ENCODE measurements at regions not wholly inside any gene's neighbourhood (a gene's known extent, or its start where the extent isn't known, plus 50 kb on each side); places are given as distances from the start of the nearest gene placed in this dataset.
A peak's percentile ranks its signal among the peaks of the same experiment; 100 is the strongest.

- TF ChIP-seq ZNF788 (CRISPR knock-in tag; IDR thresholded peaks at IDR 0.05; ENCODE audit: borderline replicate concordance), result peak; percentile 53; the same call in 1 of the 2 replicates
- no peak for TF ChIP-seq ZNF670 (CRISPR knock-in tag; IDR thresholded peaks at IDR 0.05; ENCODE audit: borderline replicate concordance)
- no peak for TF ChIP-seq DRAP1 (CRISPR knock-in tag; IDR thresholded peaks at IDR 0.05)
- TF ChIP-seq SOX6 (IDR thresholded peaks at IDR 0.05), result no peak
- peak; percentile 42 for TF ChIP-seq SOX6 (CRISPR knock-in tag; IDR thresholded peaks at IDR 0.05)
- TF ChIP-seq ADNP (CRISPR knock-in tag; IDR thresholded peaks at IDR 0.05), result no peak
- TF ChIP-seq ATF3 (CRISPR knock-in tag; IDR thresholded peaks at IDR 0.05), result no peak
These were observed 220.4 kb upstream of the AGTR2 start (continued) for GRCh38 chrX:115949900-115950822.

- Histone ChIP-seq H3K4me1 (ENCODE audit: insufficient read depth, low read length) (peaks cover 44% of the 10 kb centered on the region), H3K9me3 (ENCODE audit: low read length) (no peaks in the 10 kb centered on the region), H3K27me3 (ENCODE audit: control insufficient read depth in 1 of 2, insufficient read depth in 2 of 2, low read length in 2 of 2) (peaks cover 0 to 4% of the 10 kb centered on the region in 2 experiments; a peak in 2 of 5 replicates), H3K27ac (ENCODE audit: extremely low read length, insufficient read depth, low read length) (no peak overlapping the region), H3K4me3 (replicated peaks in 1 of 3; ENCODE audit: insufficient read depth in 1 of 3, low read depth in 2 of 3, low read length in 3 of 3) (peak overlapping the region in 1 of 3 experiments; percentile 43; a peak in 2 of 6 replicates), H2AFZ (ENCODE audit: low read length) (no peak overlapping the region), H4K20me1 (ENCODE audit: insufficient read depth, low read length) (no peaks in the 10 kb centered on the region), H3K79me2 (ENCODE audit: insufficient read depth, low read length) (no peaks in the 10 kb centered on the region), H3K9ac (ENCODE audit: insufficient read depth, low read depth, low read length) (no peak overlapping the region), H3K4me2 (ENCODE audit: low read depth, low read length) (peak overlapping the region; percentile 62), H3K36me3 (replicated peaks in 1 of 2; ENCODE audit: control insufficient read depth in 1 of 2, insufficient read depth in 2 of 2, low read length in 2 of 2) (no peaks in the 10 kb centered on the region)
- in situ Hi-C loops (cut with HindIII; ENCODE audit: extremely low pct_ligation_motif_present, low pct_unique_long_range_greater_than_20kb) (no loop called here), intact Hi-C loops (cut with micrococcal nuclease; ENCODE audit: unreplicated experiment) (no loop called here)
- ATAC-seq (peak; percentile 89), DNase-seq (ENCODE audit: low spot score) (peak; percentile 44), FAIRE-seq (no peak)
- no TSS peak for BruUV-seq (replicated peaks)
- ChIA-PET CTCF (ENCODE audit: low intra/inter-chr PET ratio, low total read pairs) (no interaction called here), POLR2A (no interaction called here)
- WGBS (ENCODE audit: low lambda C conversion rate), result no CpG with 5 or more reads among the region's 14 CpGs
- TF ChIP-seq CTCF (CRISPR knock-in tag; IDR thresholded peaks at IDR 0.05), result peak; percentile 64
- TF ChIP-seq SALL1 (CRISPR knock-in tag; IDR thresholded peaks at IDR 0.05), result peak; percentile 31; the same call in 1 of the 2 replicates
- peak; percentile 28; the same call in 1 of the 2 replicates for TF ChIP-seq ZFY (CRISPR knock-in tag; IDR thresholded peaks at IDR 0.05)
- no peak for TF ChIP-seq GATA4 (IDR thresholded peaks at IDR 0.05; ENCODE audit: borderline replicate concordance, low read depth)
- TF ChIP-seq GABPA (IDR thresholded peaks at IDR 0.05; ENCODE audit: low read depth, low read length), result peak; percentile 28; the same call in 1 of the 2 replicates
- peak; percentile 66 for TF ChIP-seq GABPA (CRISPR knock-in tag; IDR thresholded peaks at IDR 0.05; ENCODE audit: low read depth)
- peak; percentile 72 for TF ChIP-seq ZNF574 (CRISPR knock-in tag; IDR thresholded peaks at IDR 0.05)
- TF ChIP-seq ZNF644 (CRISPR knock-in tag; IDR thresholded peaks at IDR 0.05; ENCODE audit: low read depth), result 0 out of 2 replicates have a peak, but pooled peaks have one; percentile 24
- 0 out of 2 replicates have a peak, but pooled peaks have one; percentile 23 for TF ChIP-seq ELF1 (CRISPR knock-in tag; IDR thresholded peaks at IDR 0.05)
These were observed 218.0 kb upstream of the AGTR2 start for GRCh38 chrX:115952417-115953092.
